ENCODE measurements at regions not wholly inside any gene's neighbourhood (a gene's known extent, or its start where the extent isn't known, plus 50 kb on each side); places are given as distances from the start of the nearest gene placed in this dataset.

DNA sequence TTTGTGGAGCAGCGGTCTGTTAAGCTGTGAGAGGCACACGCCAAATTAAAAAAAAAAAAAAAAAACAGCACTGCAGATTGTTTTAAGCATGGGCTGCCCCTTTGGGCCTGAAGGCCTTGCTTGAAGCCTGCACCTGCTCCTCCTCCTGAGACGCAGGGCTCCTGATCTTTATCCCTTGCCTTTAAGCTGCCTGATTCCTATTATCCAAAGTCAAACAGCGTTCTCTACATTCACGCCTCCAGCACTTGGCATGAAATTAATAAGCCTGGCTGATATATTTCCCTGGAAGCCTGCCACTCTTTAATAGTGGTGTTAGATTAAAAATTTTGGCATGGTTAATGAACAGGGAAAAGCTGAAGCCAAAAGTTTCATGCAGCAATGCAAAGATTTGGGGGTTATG lies 163.9 kb downstream of the FAXC start:
- POLR2A ChIA-PET = no interaction called here
- H3F3A ChIP-seq (replicated peaks; ENCODE audit: insufficient read depth) = no peaks in the 10 kb centered on the region
- CTCF ChIA-PET = interaction anchor here (1.2 kb wide), 1 partner anchor 66 kb away, joined by 3 read pairs; no protein-coding TSS in a partner anchor
- no peak overlapping the region for H3K4me2 ChIP-seq
- no peaks in the 10 kb centered on the region for H3K36me3 ChIP-seq (replicated peaks in 1 of 2; ENCODE audit: control insufficient read depth in 1 of 2, insufficient read depth in 2 of 2, low read length in 1 of 2)
- H3K9ac ChIP-seq = no peak overlapping the region
- H3K9me3 ChIP-seq = no peaks in the 10 kb centered on the region
- no peak overlapping the region for H3K4me3 ChIP-seq (ENCODE audit: low read depth in 2 of 2, low read length in 1 of 2)
- DNase-seq = no peak
- TF ChIP-seq EZH2phosphoT487 (IDR thresholded peaks at IDR 0.05; ENCODE audit: borderline replicate concordance, low read depth) (no peak), NRF1 (IDR thresholded peaks at IDR 0.05; ENCODE audit: low read depth, low read length) (no peak), EP300 (IDR thresholded peaks at IDR 0.05; ENCODE audit: borderline replicate concordance in 1 of 2, low read depth in 1 of 2, low read length in 1 of 2) (no peak), YY1 (IDR thresholded peaks at IDR 0.05; ENCODE audit: low read depth) (no peak), SMC3 (IDR thresholded peaks at IDR 0.05; ENCODE audit: low read depth, low read length) (no peak), TEAD4 (IDR thresholded peaks at IDR 0.05; ENCODE audit: borderline replicate concordance, insufficient read depth) (no peak), TCF12 (IDR thresholded peaks at IDR 0.05) (no peak), FOXM1 (IDR thresholded peaks at IDR 0.05; ENCODE audit: low read depth) (no peak), GABPA (IDR thresholded peaks at IDR 0.05; ENCODE audit: low read depth) (no peak), RXRA (IDR thresholded peaks at IDR 0.05; ENCODE audit: borderline replicate concordance, low read depth) (no peak), TAF1 (IDR thresholded peaks at IDR 0.05; ENCODE audit: borderline replicate concordance, low read depth, low read length) (no peak), NFIC (IDR thresholded peaks at IDR 0.05; ENCODE audit: borderline replicate concordance) (no peak)
- TF ChIP-seq, protein P1, sequence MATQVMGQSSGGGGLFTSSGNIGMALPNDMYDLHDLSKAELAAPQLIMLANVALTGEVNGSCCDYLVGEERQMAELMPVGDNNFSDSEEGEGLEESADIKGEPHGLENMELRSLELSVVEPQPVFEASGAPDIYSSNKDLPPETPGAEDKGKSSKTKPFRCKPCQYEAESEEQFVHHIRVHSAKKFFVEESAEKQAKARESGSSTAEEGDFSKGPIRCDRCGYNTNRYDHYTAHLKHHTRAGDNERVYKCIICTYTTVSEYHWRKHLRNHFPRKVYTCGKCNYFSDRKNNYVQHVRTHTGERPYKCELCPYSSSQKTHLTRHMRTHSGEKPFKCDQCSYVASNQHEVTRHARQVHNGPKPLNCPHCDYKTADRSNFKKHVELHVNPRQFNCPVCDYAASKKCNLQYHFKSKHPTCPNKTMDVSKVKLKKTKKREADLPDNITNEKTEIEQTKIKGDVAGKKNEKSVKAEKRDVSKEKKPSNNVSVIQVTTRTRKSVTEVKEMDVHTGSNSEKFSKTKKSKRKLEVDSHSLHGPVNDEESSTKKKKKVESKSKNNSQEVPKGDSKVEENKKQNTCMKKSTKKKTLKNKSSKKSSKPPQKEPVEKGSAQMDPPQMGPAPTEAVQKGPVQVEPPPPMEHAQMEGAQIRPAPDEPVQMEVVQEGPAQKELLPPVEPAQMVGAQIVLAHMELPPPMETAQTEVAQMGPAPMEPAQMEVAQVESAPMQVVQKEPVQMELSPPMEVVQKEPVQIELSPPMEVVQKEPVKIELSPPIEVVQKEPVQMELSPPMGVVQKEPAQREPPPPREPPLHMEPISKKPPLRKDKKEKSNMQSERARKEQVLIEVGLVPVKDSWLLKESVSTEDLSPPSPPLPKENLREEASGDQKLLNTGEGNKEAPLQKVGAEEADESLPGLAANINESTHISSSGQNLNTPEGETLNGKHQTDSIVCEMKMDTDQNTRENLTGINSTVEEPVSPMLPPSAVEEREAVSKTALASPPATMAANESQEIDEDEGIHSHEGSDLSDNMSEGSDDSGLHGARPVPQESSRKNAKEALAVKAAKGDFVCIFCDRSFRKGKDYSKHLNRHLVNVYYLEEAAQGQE (IDR thresholded peaks at IDR 0.05; ENCODE audit: low read depth, low read length) = no peak
- TF ChIP-seq, protein P2, sequence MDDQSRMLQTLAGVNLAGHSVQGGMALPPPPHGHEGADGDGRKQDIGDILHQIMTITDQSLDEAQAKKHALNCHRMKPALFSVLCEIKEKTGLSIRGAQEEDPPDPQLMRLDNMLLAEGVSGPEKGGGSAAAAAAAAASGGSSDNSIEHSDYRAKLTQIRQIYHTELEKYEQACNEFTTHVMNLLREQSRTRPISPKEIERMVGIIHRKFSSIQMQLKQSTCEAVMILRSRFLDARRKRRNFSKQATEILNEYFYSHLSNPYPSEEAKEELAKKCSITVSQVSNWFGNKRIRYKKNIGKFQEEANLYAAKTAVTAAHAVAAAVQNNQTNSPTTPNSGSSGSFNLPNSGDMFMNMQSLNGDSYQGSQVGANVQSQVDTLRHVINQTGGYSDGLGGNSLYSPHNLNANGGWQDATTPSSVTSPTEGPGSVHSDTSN (IDR thresholded peaks at IDR 0.05) = no peak
- TF ChIP-seq, protein P3, sequence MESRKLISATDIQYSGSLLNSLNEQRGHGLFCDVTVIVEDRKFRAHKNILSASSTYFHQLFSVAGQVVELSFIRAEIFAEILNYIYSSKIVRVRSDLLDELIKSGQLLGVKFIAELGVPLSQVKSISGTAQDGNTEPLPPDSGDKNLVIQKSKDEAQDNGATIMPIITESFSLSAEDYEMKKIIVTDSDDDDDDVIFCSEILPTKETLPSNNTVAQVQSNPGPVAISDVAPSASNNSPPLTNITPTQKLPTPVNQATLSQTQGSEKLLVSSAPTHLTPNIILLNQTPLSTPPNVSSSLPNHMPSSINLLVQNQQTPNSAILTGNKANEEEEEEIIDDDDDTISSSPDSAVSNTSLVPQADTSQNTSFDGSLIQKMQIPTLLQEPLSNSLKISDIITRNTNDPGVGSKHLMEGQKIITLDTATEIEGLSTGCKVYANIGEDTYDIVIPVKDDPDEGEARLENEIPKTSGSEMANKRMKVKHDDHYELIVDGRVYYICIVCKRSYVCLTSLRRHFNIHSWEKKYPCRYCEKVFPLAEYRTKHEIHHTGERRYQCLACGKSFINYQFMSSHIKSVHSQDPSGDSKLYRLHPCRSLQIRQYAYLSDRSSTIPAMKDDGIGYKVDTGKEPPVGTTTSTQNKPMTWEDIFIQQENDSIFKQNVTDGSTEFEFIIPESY (IDR thresholded peaks at IDR 0.05; ENCODE audit: borderline replicate concordance, low read depth) = no peak
- TF ChIP-seq, protein P4, sequence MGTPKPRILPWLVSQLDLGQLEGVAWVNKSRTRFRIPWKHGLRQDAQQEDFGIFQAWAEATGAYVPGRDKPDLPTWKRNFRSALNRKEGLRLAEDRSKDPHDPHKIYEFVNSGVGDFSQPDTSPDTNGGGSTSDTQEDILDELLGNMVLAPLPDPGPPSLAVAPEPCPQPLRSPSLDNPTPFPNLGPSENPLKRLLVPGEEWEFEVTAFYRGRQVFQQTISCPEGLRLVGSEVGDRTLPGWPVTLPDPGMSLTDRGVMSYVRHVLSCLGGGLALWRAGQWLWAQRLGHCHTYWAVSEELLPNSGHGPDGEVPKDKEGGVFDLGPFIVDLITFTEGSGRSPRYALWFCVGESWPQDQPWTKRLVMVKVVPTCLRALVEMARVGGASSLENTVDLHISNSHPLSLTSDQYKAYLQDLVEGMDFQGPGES (IDR thresholded peaks at IDR 0.05; ENCODE audit: low read depth, low read length) = no peak
- TF ChIP-seq, protein P5, sequence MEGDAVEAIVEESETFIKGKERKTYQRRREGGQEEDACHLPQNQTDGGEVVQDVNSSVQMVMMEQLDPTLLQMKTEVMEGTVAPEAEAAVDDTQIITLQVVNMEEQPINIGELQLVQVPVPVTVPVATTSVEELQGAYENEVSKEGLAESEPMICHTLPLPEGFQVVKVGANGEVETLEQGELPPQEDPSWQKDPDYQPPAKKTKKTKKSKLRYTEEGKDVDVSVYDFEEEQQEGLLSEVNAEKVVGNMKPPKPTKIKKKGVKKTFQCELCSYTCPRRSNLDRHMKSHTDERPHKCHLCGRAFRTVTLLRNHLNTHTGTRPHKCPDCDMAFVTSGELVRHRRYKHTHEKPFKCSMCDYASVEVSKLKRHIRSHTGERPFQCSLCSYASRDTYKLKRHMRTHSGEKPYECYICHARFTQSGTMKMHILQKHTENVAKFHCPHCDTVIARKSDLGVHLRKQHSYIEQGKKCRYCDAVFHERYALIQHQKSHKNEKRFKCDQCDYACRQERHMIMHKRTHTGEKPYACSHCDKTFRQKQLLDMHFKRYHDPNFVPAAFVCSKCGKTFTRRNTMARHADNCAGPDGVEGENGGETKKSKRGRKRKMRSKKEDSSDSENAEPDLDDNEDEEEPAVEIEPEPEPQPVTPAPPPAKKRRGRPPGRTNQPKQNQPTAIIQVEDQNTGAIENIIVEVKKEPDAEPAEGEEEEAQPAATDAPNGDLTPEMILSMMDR (IDR thresholded peaks at IDR 0.05) = no peak
- TF ChIP-seq, protein P6, sequence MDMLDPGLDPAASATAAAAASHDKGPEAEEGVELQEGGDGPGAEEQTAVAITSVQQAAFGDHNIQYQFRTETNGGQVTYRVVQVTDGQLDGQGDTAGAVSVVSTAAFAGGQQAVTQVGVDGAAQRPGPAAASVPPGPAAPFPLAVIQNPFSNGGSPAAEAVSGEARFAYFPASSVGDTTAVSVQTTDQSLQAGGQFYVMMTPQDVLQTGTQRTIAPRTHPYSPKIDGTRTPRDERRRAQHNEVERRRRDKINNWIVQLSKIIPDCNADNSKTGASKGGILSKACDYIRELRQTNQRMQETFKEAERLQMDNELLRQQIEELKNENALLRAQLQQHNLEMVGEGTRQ (IDR thresholded peaks at IDR 0.05; ENCODE audit: borderline replicate concordance, low read depth, low read length) = no peak
- TF ChIP-seq, protein P7, sequence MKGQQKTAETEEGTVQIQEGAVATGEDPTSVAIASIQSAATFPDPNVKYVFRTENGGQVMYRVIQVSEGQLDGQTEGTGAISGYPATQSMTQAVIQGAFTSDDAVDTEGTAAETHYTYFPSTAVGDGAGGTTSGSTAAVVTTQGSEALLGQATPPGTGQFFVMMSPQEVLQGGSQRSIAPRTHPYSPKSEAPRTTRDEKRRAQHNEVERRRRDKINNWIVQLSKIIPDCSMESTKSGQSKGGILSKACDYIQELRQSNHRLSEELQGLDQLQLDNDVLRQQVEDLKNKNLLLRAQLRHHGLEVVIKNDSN (IDR thresholded peaks at IDR 0.05; ENCODE audit: borderline replicate concordance, low read depth) = no peak
- TF ChIP-seq, protein P8, sequence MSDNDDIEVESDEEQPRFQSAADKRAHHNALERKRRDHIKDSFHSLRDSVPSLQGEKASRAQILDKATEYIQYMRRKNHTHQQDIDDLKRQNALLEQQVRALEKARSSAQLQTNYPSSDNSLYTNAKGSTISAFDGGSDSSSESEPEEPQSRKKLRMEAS (IDR thresholded peaks at IDR 0.05; ENCODE audit: low read depth) = no peak
- no peaks in the 10 kb centered on the region for H3K9me2 ChIP-seq
- H4K20me1 ChIP-seq (ENCODE audit: insufficient read depth) = no peaks in the 10 kb centered on the region
- no peak overlapping the region for H2AFZ ChIP-seq (ENCODE audit: low read depth)
- WGBS (ENCODE audit: low lambda C conversion rate) = 16% methylated on average over 5 of the region's 5 CpGs
- H3K27ac ChIP-seq (ENCODE audit: low read depth in 2 of 2, low read length in 1 of 2) = no peak overlapping the region
- no peaks in the 10 kb centered on the region; a peak in 1 of 4 replicates for H3K4me1 ChIP-seq (ENCODE audit: control insufficient read depth in 1 of 2, insufficient read depth in 2 of 2, low read depth in 1 of 2, low read length in 1 of 2)
- no peaks in the 10 kb centered on the region for H3K27me3 ChIP-seq (ENCODE audit: insufficient read depth)
- no peaks in the 10 kb centered on the region for H3K79me2 ChIP-seq (ENCODE audit: insufficient read depth)
